HG03135 (cell line): ENCODE measurements at regions not wholly inside any gene's neighbourhood (a gene's known extent, or its start where the extent isn't known, plus 50 kb on each side); places are given as distances from the start of the nearest gene placed in this dataset.

Experiments
- ATAC-seq: cut with Tn5 transposase; IDR thresholded peaks from one replicate; pipeline ENCODE4 v1.9.1; 2021; ENCODE audit warnings: mild to moderate bottlenecking, moderate library complexity; ENCODE audit not compliant: unreplicated experiment

- no peak for ATAC-seq
Observed at GRCh38 chr2:107202962-107203591, 317.1 kb upstream of the ST6GAL2 start.

GRCh38 chr2:107215401-107216350, 329.7 kb upstream of the ST6GAL2 start:
- ATAC-seq: no peak

- no peak for ATAC-seq
Observed at GRCh38 chr2:107218208-107218607, 332.2 kb upstream of the ST6GAL2 start.

- ATAC-seq: no peak
Observed at GRCh38 chr2:107222466-107222865, 336.5 kb upstream of the ST6GAL2 start.

GRCh38 chr2:107235491-107236254, 349.7 kb upstream of the ST6GAL2 start:
- no peak for ATAC-seq

- ATAC-seq: no peak
Observed at GRCh38 chr2:107242811-107243210, 356.8 kb upstream of the ST6GAL2 start.

- ATAC-seq: no peak
Observed at GRCh38 chr2:107248932-107249331, 363.0 kb upstream of the ST6GAL2 start.

- ATAC-seq: no peak
Observed at GRCh38 chr2:107255744-107256143, 369.8 kb upstream of the ST6GAL2 start.

GRCh38 chr2:107258531-107259407, 372.8 kb upstream of the ST6GAL2 start:
- ATAC-seq: no peak

GRCh38 chr2:107259408-107260195, 373.6 kb upstream of the ST6GAL2 start:
- ATAC-seq: no peak

GRCh38 chr2:107263628-107264027, 377.7 kb upstream of the ST6GAL2 start:
- ATAC-seq: no peak

GRCh38 chr2:107264184-107264583, 378.2 kb upstream of the ST6GAL2 start:
- ATAC-seq: no peak

- no peak for ATAC-seq
Observed at GRCh38 chr2:107266555-107266954, 380.6 kb upstream of the ST6GAL2 start.

GRCh38 chr2:107267086-107267485, 381.1 kb upstream of the ST6GAL2 start:
- no peak for ATAC-seq

- ATAC-seq: no peak
Observed at GRCh38 chr2:107276034-107276433, 390.1 kb upstream of the ST6GAL2 start.

GRCh38 chr2:107278672-107279071, 392.7 kb upstream of the ST6GAL2 start:
- no peak for ATAC-seq

GRCh38 chr2:107281637-107282036, 395.7 kb upstream of the ST6GAL2 start:
- no peak for ATAC-seq

GRCh38 chr2:107282135-107282534, 396.2 kb upstream of the ST6GAL2 start:
- ATAC-seq: no peak

- no peak for ATAC-seq
Observed at GRCh38 chr2:107285621-107286299, 399.8 kb upstream of the ST6GAL2 start.
